ENCODE measurements at regions not wholly inside any gene's neighbourhood (a gene's known extent, or its start where the extent isn't known, plus 50 kb on each side); places are given as distances from the start of the nearest gene placed in this dataset.

DNA sequence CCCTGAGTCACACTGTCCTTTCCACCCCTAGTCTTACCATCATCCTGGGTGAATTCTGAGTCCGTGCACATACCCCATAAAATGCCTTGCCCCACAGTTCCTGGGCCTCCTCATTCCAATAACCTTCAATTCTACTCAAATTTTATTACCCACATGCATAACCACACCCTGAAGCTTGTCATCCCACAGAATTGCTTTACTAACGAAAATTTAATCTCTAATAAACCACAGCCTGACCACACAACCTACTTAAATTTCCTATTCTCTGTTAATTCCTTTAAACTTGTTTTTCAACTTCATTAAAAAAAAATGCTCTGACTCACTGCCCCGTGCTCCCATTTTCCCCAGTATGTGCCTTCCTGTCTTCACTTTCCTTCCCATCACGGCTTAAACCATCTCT lies 205.9 kb downstream of the PHLDA1 start:
- TF ChIP-seq CTCF (conservative IDR thresholded peaks at IDR 0.05; ENCODE audit: low read depth, low read length), result no peak
- TF ChIP-seq EZH2 (IDR thresholded peaks at IDR 0.05; ENCODE audit: low read length, unreplicated experiment), result no peak

All from PC-3 (cell line).